Mucosa of stomach (tissue), 1 donor: ENCODE measurements at regions not wholly inside any gene's neighbourhood (a gene's known extent, or its start where the extent isn't known, plus 50 kb on each side); places are given as distances from the start of the nearest gene placed in this dataset.
"Not testable (repeated sequence)": the region's sequence is repeated elsewhere in the genome, so short reads cannot be mapped to it uniquely, and the experiment has no call there.

Source experiments
- H3K27me3 ChIP-seq: one replicate; pipeline ENCODE4 v1.7.0; 2013; ENCODE audit warnings: mild to moderate bottlenecking, low read length; ENCODE audit not compliant: control insufficient read depth, insufficient read depth
- H3K36me3 ChIP-seq: one replicate; pipeline ENCODE4 v1.7.0; 2013; ENCODE audit warnings: low read length; ENCODE audit not compliant: control insufficient read depth, insufficient read depth
- H3K4me1 ChIP-seq: one replicate; pipeline ENCODE4 v1.7.0; 2013; ENCODE audit warnings: mild to moderate bottlenecking, low read length; ENCODE audit not compliant: control insufficient read depth, insufficient read depth
- H3K4me3 ChIP-seq: one replicate; pipeline ENCODE4 v1.7.0; 2013; ENCODE audit warnings: low read length
- H3K9ac ChIP-seq: one replicate; pipeline ENCODE4 v1.7.0; 2013; ENCODE audit warnings: mild to moderate bottlenecking, low read length, moderate library complexity
- H3K9me3 ChIP-seq: one replicate; pipeline ENCODE4 v1.7.0; 2013; ENCODE audit warnings: mild to moderate bottlenecking, low read length, moderate library complexity; ENCODE audit not compliant: control insufficient read depth
- donor health status: Pancreatic carcinoma.

DNA sequence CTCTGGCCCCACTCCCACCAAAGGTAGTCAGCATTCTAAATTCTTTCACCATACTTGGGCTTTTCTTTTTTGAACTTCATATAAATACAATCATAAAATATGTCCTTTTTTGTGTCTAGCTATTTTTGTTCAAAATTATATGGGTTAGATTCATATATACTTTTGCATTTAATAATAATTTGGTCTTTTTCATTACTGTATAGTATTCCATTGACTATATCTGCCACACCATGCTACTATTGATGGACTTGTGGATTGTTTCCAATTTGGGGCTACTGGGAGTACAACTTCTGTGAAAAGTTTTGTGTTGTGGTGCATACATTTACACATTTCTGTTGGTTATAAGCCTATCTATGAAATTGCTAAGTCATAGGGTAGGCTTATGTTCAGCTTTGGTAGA, 85.7 kb downstream of the GLUL start:
- peaks cover 17% of the 10 kb centered on the region for H3K4me1 ChIP-seq
- no peaks in the 10 kb centered on the region for H3K36me3 ChIP-seq
- H3K4me3 ChIP-seq, result no peak overlapping the region
- no peaks in the 10 kb centered on the region for H3K9me3 ChIP-seq
- no peak overlapping the region for H3K9ac ChIP-seq
- no peaks in the 10 kb centered on the region for H3K27me3 ChIP-seq

GRCh38 chr1:182304627-182305026, 87.0 kb downstream of the GLUL start:
- Histone ChIP-seq H3K9me3 (no peaks in the 10 kb centered on the region), H3K4me1 (peaks cover 16% of the 10 kb centered on the region), H3K36me3 (no peaks in the 10 kb centered on the region), H3K4me3 (no peak overlapping the region), H3K9ac (no peak overlapping the region), H3K27me3 (no peaks in the 10 kb centered on the region)

DNA sequence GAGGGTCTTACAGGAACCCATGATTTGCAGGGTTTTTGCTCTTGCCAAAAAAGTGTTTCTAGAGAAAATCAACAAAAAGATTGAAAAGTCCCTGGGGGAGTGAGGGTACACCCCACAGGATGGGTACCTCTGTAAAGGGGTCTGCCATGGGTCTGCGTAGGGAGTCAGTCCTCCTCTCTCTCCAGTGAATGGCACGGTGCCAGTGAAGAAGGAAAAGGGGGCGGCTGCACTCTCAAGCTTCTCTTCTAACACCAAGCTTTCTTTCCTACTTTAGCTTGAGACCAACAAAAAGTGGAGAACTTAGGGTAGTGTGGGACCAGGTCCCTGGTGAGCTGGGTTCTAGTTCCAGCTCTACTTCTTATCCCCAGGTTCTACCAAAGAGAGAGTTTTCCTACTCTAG, 87.4 kb downstream of the GLUL start:
- Histone ChIP-seq H3K9ac (no peak overlapping the region), H3K4me1 (peaks cover 13% of the 10 kb centered on the region), H3K36me3 (no peaks in the 10 kb centered on the region), H3K9me3 (no peaks in the 10 kb centered on the region), H3K4me3 (no peak overlapping the region), H3K27me3 (no peaks in the 10 kb centered on the region)

- Histone ChIP-seq H3K9ac (no peak overlapping the region), H3K36me3 (no peaks in the 10 kb centered on the region), H3K4me1 (peaks cover 13% of the 10 kb centered on the region), H3K27me3 (no peaks in the 10 kb centered on the region), H3K4me3 (no peak overlapping the region), H3K9me3 (no peaks in the 10 kb centered on the region)
These were observed 87.8 kb downstream of the GLUL start for GRCh38 chr1:182303778-182304177.

GRCh38 chr1:182301467-182302198, 90.0 kb downstream of the GLUL start:
- Histone ChIP-seq H3K4me3 (no peak overlapping the region), H3K9ac (no peak overlapping the region), H3K36me3 (no peaks in the 10 kb centered on the region), H3K4me1 (peaks cover 13% of the 10 kb centered on the region), H3K9me3 (no peaks in the 10 kb centered on the region), H3K27me3 (no peaks in the 10 kb centered on the region)

- Histone ChIP-seq H3K4me3 (no peak overlapping the region), H3K36me3 (no peaks in the 10 kb centered on the region), H3K27me3 (no peaks in the 10 kb centered on the region), H3K9ac (no peak overlapping the region), H3K4me1 (peaks cover 13% of the 10 kb centered on the region), H3K9me3 (no peaks in the 10 kb centered on the region)
These were observed 90.6 kb downstream of the GLUL start for GRCh38 chr1:182301026-182301436.

GRCh38 chr1:182299728-182300616, 91.6 kb downstream of the GLUL start:
- Histone ChIP-seq H3K4me3 (no peak overlapping the region), H3K4me1 (peaks cover 13% of the 10 kb centered on the region), H3K27me3 (no peaks in the 10 kb centered on the region), H3K36me3 (no peaks in the 10 kb centered on the region), H3K9ac (no peak overlapping the region), H3K9me3 (no peaks in the 10 kb centered on the region)

GRCh38 chr1:182299054-182299727, 92.4 kb downstream of the GLUL start:
- peaks cover 13% of the 10 kb centered on the region for H3K4me1 ChIP-seq
- not testable (repeated sequence) for H3K4me3 ChIP-seq

DNA sequence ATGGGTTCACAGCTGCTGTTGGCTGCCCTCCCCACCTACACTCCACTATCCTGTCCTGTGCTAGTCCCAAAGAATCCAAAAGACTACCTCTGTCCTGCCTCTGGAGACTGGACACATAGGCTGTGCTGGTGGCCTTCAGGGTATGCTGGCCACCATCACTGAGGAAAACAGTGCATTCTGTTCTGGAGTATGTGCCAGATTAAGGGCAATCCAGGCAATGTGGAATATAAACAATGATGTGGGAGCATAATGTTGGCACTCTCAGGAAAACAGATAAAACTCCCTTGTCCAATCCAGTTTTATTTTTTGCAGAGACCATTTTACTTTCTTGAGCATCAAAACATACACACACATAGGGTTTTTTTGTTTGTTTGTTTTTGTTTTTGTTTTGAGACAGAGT, 94.3 kb downstream of the GLUL start:
- H3K27me3 ChIP-seq, result no peaks in the 10 kb centered on the region
- peaks cover 22% of the 10 kb centered on the region for H3K4me1 ChIP-seq
- no peaks in the 10 kb centered on the region for H3K9me3 ChIP-seq

More at GRCh38 chr1:182299054-182299727, 92.4 kb downstream of the GLUL start:
- not testable (repeated sequence) for H3K9ac ChIP-seq, H3K27me3 ChIP-seq, H3K9me3 ChIP-seq, H3K36me3 ChIP-seq

GRCh38 chr1:182295697-182296096, 95.9 kb downstream of the GLUL start:
- Histone ChIP-seq H3K36me3 (no peaks in the 10 kb centered on the region), H3K9me3 (no peaks in the 10 kb centered on the region), H3K4me3 (no peak overlapping the region), H3K27me3 (no peaks in the 10 kb centered on the region), H3K9ac (no peak overlapping the region), H3K4me1 (peaks cover 33% of the 10 kb centered on the region)

More for the DNA sequence above, 94.3 kb downstream of the GLUL start:
- no peaks in the 10 kb centered on the region for H3K36me3 ChIP-seq
- H3K4me3 ChIP-seq, result no peak overlapping the region
- H3K9ac ChIP-seq, result no peak overlapping the region

GRCh38 chr1:182293119-182293589, 98.4 kb downstream of the GLUL start:
- H3K9me3 ChIP-seq, result no peaks in the 10 kb centered on the region
- H3K4me1 ChIP-seq, result peaks cover 49% of the 10 kb centered on the region
- H3K27me3 ChIP-seq, result no peaks in the 10 kb centered on the region
- H3K36me3 ChIP-seq, result no peaks in the 10 kb centered on the region
- H3K4me3 ChIP-seq, result no peak overlapping the region
- no peak overlapping the region for H3K9ac ChIP-seq
